Fibroblast of pulmonary artery (primary cell): ENCODE measurements at regions not wholly inside any gene's neighbourhood (a gene's known extent, or its start where the extent isn't known, plus 50 kb on each side); places are given as distances from the start of the nearest gene placed in this dataset.

Source experiments
- DNase-seq: peaks from one replicate; pipeline ENCODE4 v3.0.0-alpha.2; 2010; ENCODE audit warnings: low read depth
- H3K4me3 ChIP-seq: replicated peaks from 2 replicates; pipeline ENCODE4 v1.5.1; 2011; ENCODE audit warnings: low read depth, mild to moderate bottlenecking, control low read depth, low read length, moderate library complexity
- TF ChIP-seq, protein P1 (sequence below): IDR thresholded peaks from 2 replicates; pipeline ENCODE4 v1.5.1; 2011; ENCODE audit warnings: mild to moderate bottlenecking, control low read depth, low read length, inconsistent platforms; ENCODE audit errors: missing control alignments

- H3K4me3 ChIP-seq, result no peak overlapping the region
- TF ChIP-seq, protein P1, sequence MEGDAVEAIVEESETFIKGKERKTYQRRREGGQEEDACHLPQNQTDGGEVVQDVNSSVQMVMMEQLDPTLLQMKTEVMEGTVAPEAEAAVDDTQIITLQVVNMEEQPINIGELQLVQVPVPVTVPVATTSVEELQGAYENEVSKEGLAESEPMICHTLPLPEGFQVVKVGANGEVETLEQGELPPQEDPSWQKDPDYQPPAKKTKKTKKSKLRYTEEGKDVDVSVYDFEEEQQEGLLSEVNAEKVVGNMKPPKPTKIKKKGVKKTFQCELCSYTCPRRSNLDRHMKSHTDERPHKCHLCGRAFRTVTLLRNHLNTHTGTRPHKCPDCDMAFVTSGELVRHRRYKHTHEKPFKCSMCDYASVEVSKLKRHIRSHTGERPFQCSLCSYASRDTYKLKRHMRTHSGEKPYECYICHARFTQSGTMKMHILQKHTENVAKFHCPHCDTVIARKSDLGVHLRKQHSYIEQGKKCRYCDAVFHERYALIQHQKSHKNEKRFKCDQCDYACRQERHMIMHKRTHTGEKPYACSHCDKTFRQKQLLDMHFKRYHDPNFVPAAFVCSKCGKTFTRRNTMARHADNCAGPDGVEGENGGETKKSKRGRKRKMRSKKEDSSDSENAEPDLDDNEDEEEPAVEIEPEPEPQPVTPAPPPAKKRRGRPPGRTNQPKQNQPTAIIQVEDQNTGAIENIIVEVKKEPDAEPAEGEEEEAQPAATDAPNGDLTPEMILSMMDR, result no peak
- DNase-seq, result no peak
Measured at GRCh38 chr13:82934000-82934399, 948.3 kb downstream of the SLITRK1 start.

- TF ChIP-seq, protein P1, result no peak
- H3K4me3 ChIP-seq, result no peak overlapping the region
- DNase-seq, result no peak
Measured at GRCh38 chr13:82925114-82925513, 957.2 kb downstream of the SLITRK1 start.

DNA sequence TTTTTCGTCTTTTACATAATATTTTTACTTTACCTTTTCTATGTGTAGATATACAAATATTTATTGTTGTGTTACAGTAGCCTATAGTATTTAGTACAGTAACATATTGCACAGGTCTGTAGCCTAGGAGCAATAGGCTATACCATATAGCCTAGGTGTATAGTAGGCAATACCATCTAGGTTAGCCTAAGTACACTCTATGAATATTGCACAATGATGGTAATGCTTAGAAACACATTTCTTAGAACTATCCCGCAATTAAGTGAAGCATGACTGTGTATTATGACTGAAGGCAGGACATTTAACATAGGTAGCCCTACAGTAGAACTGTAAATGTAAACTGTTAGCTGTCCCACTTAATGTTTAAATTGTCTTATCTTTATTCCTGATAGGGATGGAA is 964.3 kb downstream of the SLITRK1 start:
- DNase-seq, result no peak
- TF ChIP-seq, protein P1, result no peak
- H3K4me3 ChIP-seq, result no peak overlapping the region

DNA sequence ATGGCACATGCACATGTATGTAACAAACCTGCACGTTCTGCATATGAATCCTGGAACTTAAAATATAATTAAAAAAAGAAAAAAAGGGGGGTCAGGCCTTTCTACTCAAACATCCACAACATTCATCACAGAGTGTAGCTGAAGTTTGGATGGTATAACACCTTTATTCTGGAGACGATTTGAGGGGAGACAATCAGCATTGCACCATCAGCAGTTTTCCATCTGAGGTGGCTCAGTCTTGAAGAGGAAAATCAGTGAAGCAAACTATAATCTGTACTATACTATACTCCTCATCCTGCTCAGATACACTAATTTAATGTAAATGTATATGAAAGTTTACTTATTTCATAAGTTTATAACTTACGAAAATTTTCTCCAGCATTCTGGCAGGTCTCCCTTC is 969.7 kb downstream of the SLITRK1 start:
- TF ChIP-seq, protein P1, result no peak
- DNase-seq, result no peak
- no peak overlapping the region for H3K4me3 ChIP-seq

- H3K4me3 ChIP-seq, result no peak overlapping the region
- no peak for DNase-seq
- TF ChIP-seq, protein P1, result no peak
Measured at GRCh38 chr13:82905071-82905470, 977.2 kb downstream of the SLITRK1 start.

DNA sequence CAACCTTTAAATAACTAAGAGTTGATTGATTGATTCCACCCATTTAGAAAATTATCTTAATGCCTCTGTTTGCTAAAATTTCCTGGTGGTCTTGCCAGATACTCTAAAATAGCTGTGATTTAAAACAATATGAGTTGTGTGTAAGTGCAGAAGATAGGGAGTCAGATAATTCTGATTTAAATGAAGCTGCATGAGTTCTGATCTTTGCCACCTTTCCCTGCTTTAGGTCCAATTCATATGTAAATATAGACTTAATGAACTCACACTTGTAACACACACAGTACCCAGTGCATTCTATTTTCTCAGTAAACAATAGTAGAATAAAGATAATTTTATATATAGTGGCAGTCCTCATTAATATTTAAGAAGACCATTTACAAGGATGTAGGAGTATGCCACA is 981.8 kb downstream of the SLITRK1 start:
- DNase-seq, result no peak
- no peak overlapping the region for H3K4me3 ChIP-seq
- TF ChIP-seq, protein P1, result no peak

- TF ChIP-seq, protein P1, result no peak
- H3K4me3 ChIP-seq, result no peak overlapping the region
- no peak for DNase-seq
Measured at GRCh38 chr13:82898586-82898985, 983.7 kb downstream of the SLITRK1 start.
